ENCODE measurements at regions not wholly inside any gene's neighbourhood (a gene's known extent, or its start where the extent isn't known, plus 50 kb on each side); places are given as distances from the start of the nearest gene placed in this dataset.

DNA sequence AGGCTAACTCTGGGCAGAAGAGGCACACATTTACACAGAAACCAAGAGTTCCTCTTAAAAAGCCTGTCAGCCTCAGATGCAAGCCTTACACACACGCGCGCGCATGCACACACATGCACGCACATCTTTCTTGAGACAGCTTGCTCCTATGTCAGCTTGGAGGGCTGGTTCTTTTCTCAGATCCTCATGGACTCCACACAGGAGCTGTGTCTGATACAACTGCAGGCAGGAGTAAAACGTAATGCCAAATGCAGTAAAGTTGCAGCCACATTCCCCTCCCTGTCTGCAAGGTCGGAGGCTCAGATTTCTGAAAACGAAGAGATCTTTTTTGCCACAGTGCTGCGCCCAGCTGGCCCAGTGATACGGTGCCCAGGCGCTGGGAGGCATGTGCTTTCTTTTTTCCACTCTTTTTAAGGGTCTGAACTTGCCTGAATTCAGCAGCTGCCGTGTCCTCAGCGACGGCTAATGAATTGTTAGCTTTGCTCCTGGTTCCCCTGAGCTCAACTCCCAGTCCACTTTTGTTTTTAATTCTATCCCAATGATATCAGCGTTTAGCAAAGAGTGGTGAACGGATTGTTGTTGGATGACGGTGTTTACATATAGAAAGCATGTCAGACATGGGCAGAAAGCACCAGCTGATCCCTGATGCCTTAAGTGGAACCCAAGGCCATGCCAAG lies 72.9 kb upstream of the FOXN3 start:
- TF ChIP-seq, protein P1, sequence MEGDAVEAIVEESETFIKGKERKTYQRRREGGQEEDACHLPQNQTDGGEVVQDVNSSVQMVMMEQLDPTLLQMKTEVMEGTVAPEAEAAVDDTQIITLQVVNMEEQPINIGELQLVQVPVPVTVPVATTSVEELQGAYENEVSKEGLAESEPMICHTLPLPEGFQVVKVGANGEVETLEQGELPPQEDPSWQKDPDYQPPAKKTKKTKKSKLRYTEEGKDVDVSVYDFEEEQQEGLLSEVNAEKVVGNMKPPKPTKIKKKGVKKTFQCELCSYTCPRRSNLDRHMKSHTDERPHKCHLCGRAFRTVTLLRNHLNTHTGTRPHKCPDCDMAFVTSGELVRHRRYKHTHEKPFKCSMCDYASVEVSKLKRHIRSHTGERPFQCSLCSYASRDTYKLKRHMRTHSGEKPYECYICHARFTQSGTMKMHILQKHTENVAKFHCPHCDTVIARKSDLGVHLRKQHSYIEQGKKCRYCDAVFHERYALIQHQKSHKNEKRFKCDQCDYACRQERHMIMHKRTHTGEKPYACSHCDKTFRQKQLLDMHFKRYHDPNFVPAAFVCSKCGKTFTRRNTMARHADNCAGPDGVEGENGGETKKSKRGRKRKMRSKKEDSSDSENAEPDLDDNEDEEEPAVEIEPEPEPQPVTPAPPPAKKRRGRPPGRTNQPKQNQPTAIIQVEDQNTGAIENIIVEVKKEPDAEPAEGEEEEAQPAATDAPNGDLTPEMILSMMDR (IDR thresholded peaks at IDR 0.05; ENCODE audit: insufficient read depth, low read depth, low read length), result no peak
- no peak for TF ChIP-seq EZH2 (IDR thresholded peaks at IDR 0.05; ENCODE audit: insufficient read depth, low read length)
